OCI-LY3 (cell line): ENCODE measurements at regions not wholly inside any gene's neighbourhood (a gene's known extent, or its start where the extent isn't known, plus 50 kb on each side); places are given as distances from the start of the nearest gene placed in this dataset.

Source experiments
- CTCF ChIP-seq: fragments of 200-600, 300-600 bp; sonication (generic); IDR thresholded peaks from 2 replicates; pipeline ENCODE4 v1.5.1; 2014; ENCODE audit warnings: antibody characterized with exemption, low read length, low read depth
- EZH2phosphoT487 ChIP-seq: fragments of 200-600 bp; shearing (Covaris generic); IDR thresholded peaks from 2 replicates; pipeline ENCODE4 v1.6.1; 2018; ENCODE audit warnings: antibody characterized with exemption, mixed run types, low read depth

- TF ChIP-seq CTCF (no peak), EZH2phosphoT487 (no peak)
Observed at GRCh38 chr1:214120951-214121350, 133.2 kb downstream of the PROX1 start.
